ENCODE measurements at regions not wholly inside any gene's neighbourhood (a gene's known extent, or its start where the extent isn't known, plus 50 kb on each side); places are given as distances from the start of the nearest gene placed in this dataset.

GRCh38 chr15:38674448-38674847, 109.8 kb upstream of the RASGRP1 start:
- no TSS peak for BruUV-seq (replicated peaks)
- POLR2A ChIA-PET (ENCODE audit: low non-redundant PET): no interaction called here
- no peak for DNase-seq (ENCODE audit: low spot score)
- intact Hi-C loops (cut with micrococcal nuclease; ENCODE audit: unreplicated experiment): no loop called here
- H3K27ac ChIP-seq (ENCODE audit: low read depth, low read length, poor library complexity, severe bottlenecking): no peak overlapping the region
- H3K36me3 ChIP-seq (ENCODE audit: insufficient read depth, low read length, poor library complexity, severe bottlenecking): no peaks in the 10 kb centered on the region
- TF ChIP-seq EZH2 (IDR thresholded peaks at IDR 0.05; ENCODE audit: borderline replicate concordance, low read depth, low read length, poor library complexity, severe bottlenecking) (no peak), CTCF (conservative IDR thresholded peaks at IDR 0.05; ENCODE audit: low read depth, low read length) (no peak)
- H3K27me3 ChIP-seq (replicated peaks; ENCODE audit: insufficient read depth, low read depth, low read length, poor library complexity): peaks cover 48% of the 10 kb centered on the region
- no peak overlapping the region for H3K4me3 ChIP-seq (ENCODE audit: low read depth, low read length, poor library complexity, severe bottlenecking)
- H3K4me1 ChIP-seq (ENCODE audit: insufficient read depth, low read length, poor library complexity, severe bottlenecking): peaks cover 6% of the 10 kb centered on the region
- CTCF ChIA-PET: no interaction called here
- no peaks in the 10 kb centered on the region for H3K9me3 ChIP-seq (ENCODE audit: low read depth, low read length, poor library complexity, severe bottlenecking)

DNA sequence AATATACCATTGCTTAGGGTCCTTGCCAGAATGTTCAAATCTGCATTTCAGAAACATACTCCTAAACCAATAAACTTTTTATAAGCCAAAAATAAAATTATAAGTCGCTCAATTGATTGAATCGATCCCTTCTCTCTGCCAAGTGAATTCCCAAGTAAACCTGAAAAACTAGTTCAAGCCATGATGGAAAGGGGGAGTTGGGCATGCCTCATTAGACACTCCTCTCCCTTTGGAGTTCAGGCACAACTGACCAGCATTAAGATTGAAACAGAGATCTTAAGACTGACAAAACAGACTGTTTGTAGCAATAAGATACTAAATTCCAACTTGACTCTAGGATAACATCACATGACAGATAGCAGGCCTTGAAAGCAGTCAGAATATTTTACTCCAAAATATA, 113.7 kb upstream of the RASGRP1 start:
- Histone ChIP-seq H3K27me3 (replicated peaks; ENCODE audit: insufficient read depth, low read depth, low read length, poor library complexity) (peaks cover 24% of the 10 kb centered on the region), H3K27ac (ENCODE audit: low read depth, low read length, poor library complexity, severe bottlenecking) (no peak overlapping the region), H3K4me3 (ENCODE audit: low read depth, low read length, poor library complexity, severe bottlenecking) (no peak overlapping the region), H3K36me3 (ENCODE audit: insufficient read depth, low read length, poor library complexity, severe bottlenecking) (no peaks in the 10 kb centered on the region), H3K4me1 (ENCODE audit: insufficient read depth, low read length, poor library complexity, severe bottlenecking) (no peaks in the 10 kb centered on the region), H3K9me3 (ENCODE audit: low read depth, low read length, poor library complexity, severe bottlenecking) (no peaks in the 10 kb centered on the region)
- DNase-seq (ENCODE audit: low spot score): no peak
- intact Hi-C loops (cut with micrococcal nuclease; ENCODE audit: unreplicated experiment): no loop called here
- CTCF ChIA-PET: no interaction called here
- POLR2A ChIA-PET (ENCODE audit: low non-redundant PET): no interaction called here
- TF ChIP-seq CTCF (conservative IDR thresholded peaks at IDR 0.05; ENCODE audit: low read depth, low read length): no peak
- no peak for TF ChIP-seq EZH2 (IDR thresholded peaks at IDR 0.05; ENCODE audit: borderline replicate concordance, low read depth, low read length, poor library complexity, severe bottlenecking)
- BruUV-seq (replicated peaks): no TSS peak

- H3K4me1 ChIP-seq (ENCODE audit: insufficient read depth, low read length, poor library complexity, severe bottlenecking): no peaks in the 10 kb centered on the region
- H3K27ac ChIP-seq (ENCODE audit: low read depth, low read length, poor library complexity, severe bottlenecking): no peak overlapping the region
- no peak overlapping the region for H3K4me3 ChIP-seq (ENCODE audit: low read depth, low read length, poor library complexity, severe bottlenecking)
- no peak for DNase-seq (ENCODE audit: low spot score)
- TF ChIP-seq CTCF (conservative IDR thresholded peaks at IDR 0.05; ENCODE audit: low read depth, low read length): no peak
- TF ChIP-seq EZH2 (IDR thresholded peaks at IDR 0.05; ENCODE audit: borderline replicate concordance, low read depth, low read length, poor library complexity, severe bottlenecking): no peak
- POLR2A ChIA-PET (ENCODE audit: low non-redundant PET): no interaction called here
- no TSS peak for BruUV-seq (replicated peaks)
- intact Hi-C loops (cut with micrococcal nuclease; ENCODE audit: unreplicated experiment): loop anchor here (10.0 kb wide), 1 partner anchor 206 kb away; no protein-coding TSS in a partner anchor
- H3K27me3 ChIP-seq (replicated peaks; ENCODE audit: insufficient read depth, low read depth, low read length, poor library complexity): peaks cover 10% of the 10 kb centered on the region
- CTCF ChIA-PET: no interaction called here
- no peaks in the 10 kb centered on the region for H3K9me3 ChIP-seq (ENCODE audit: low read depth, low read length, poor library complexity, severe bottlenecking)
- no peaks in the 10 kb centered on the region for H3K36me3 ChIP-seq (ENCODE audit: insufficient read depth, low read length, poor library complexity, severe bottlenecking)
Measured at GRCh38 chr15:38680775-38681174, 116.2 kb upstream of the RASGRP1 start.
